ENCODE measurements at regions not wholly inside any gene's neighbourhood (a gene's known extent, or its start where the extent isn't known, plus 50 kb on each side); places are given as distances from the start of the nearest gene placed in this dataset.

DNA sequence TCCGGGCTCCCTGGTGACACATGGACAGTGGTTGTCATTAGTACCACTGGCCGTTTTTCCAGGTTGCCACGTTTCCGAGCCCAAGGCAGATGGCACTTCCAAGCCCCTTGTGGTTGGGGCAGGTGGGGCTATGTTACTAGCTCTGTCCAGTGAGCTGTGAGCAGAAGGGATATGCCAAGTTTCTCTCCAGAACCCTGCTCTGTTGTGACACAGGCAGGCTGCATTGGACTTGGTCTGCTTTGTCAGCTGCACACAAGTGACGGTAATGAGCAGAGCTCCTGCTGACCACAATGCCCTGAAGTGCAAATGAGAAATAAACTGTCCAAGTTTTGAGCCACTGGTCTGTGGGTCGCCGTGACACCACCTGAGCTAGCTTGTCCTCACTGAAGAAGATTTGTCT, 118.8 kb downstream of the GYPC start:
- DNase-seq, result no peak

GRCh38 chr2:126775300-126775985, 119.5 kb downstream of the GYPC start:
- DNase-seq, result no peak

DNA sequence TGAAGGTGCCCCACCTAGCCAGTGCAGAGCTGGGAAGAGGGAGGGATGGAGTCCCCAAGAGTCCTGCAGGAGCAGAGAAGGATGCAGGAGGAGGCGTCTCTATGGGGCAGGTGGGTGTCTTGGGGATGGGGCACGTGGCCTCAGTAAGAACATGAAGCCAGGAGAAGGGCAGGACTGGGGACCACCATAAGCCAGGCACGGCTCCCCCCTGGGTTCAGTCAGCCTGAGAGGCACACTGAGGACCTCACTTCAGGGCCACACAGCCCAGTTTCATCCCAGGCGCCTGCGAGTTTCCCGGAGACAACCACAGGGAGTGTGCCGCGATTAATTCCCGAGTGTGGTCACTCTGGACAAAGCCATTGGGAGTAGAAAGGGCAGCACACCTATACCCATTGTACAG, 120.3 kb downstream of the GYPC start:
- no peak for DNase-seq

DNA sequence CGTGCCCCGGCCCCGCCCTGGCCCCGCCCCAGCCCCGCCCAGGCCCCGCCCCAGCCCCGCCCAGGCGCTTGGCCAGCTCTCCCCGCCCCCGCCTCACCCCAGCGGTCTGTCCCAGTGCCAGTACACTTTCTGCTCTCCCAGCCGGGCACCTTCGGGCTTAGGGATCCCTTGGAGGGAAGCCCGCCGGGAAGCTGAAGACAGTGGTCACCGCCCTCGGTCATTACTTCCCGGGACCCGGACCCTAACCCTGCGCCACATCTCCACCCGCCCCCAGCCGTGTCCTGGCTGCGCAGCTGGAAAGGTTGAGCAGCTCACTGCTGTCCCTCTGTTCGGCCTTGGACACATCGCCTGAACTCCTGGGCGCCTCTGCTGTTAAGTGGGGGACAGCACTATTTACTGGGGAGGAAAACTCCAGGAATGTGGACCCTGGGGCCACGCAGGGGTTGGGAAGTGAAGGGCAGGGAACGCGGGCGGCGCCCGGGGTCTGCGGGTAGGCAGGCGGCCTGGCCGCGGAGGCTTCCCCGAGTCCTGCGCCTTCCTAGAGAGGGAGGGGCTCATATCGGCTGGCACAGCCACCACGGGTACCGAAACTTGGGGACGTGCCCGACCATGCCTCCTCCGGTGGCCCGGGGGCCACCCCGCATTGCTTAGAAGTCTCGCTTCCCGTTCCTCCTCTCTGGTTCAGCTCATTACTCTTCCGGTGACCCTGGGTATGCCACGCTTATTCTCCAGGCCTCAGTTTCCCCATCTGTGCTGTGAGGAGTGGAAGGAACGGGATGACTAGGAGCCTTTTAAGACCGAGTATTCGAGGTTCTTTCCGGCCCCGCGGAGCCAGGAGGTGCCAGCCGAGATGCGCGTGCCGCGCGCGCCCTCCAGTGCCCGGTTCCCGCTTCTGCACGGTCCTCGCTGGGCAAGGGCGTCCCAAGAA, 121.0 kb downstream of the GYPC start:
- peak; percentile 92 for DNase-seq

DNA sequence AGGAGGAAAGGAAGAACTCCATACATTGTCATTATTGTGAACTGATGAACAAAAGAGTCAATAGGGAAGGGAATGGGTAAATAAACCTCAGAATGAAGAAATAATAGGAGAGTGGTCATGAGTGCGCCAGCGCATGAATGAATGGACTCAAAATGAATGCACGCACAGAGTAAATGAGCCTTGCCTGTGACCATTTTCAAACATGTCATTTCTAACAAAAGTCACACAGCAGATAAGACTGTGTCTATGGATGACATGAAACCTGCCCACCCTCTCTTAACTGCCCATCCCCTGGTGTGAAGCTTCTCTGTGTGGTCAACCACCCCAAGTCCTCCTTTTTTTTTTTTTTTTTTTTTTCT, 121.1 kb upstream of the TEX51 start:
- DNase-seq, result no peak

DNA sequence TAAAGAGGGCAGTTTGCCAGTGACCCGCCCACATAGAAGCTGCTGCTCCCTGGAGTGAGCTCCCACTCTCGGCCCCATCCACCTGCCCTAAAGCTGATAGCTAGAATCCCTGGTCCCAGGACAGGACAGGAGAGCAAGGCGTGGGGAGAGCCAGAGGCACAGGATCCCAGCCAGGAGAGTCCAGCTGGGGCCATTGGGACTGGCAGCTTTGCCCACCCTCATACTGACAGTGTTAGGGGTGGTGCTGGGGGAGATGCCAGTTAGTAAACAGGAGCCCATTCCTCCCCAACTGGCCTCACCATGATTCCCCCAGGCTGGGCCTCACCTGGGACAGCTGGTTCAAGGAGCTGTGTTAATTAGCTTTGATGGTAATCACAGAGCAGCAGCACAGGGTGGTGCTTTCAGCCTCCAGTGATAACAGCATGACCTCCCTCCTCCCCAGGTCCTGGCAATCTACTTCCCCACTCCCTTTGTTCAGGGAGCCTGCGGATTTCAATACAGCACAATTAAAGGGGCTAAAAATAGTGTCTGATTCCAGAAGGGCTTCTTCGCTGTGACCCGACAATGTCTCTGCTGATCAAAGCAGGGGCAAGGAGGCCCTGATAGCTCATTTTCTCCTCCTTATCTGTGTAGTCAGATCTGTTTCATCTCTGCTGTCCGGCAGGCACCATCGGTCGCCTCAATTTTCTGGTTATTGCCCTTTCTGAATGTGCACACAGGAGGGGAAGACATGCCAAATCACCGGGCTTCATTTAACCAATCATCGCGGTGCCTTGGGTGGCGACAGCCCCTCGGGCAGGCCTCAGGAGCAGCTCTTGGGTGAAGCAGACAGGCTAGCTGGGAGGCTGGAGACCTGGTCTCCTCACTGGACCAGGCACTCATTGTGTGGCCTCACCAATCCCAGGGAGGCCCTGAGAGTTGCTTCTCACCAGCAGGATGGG, 119.9 kb upstream of the TEX51 start:
- no peak for DNase-seq

- DNase-seq, result no peak
Measured at GRCh38 chr2:126781206-126781605, 117.5 kb upstream of the TEX51 start.

- DNase-seq, result no peak
Measured at GRCh38 chr2:126781806-126782205, 116.9 kb upstream of the TEX51 start.

DNA sequence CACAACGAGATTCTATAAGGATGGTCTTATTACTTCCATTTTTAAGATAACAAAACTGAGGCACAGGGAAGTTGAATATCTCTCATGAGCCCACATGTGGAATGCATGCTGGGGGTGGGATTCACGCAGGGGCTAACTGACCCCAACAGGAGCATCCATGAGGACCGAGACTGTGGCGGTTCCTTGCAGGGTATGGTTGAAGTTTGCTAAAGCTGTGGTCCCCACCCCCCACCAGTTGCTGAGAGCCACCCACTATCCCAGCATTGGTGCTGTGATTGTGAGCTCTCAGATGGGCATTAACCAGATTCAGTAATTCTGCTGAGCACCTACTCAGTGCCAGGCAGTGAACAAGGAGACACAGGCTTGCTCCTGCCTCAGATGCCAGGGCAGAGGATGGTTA, 116.0 kb upstream of the TEX51 start:
- no peak for DNase-seq

DNA sequence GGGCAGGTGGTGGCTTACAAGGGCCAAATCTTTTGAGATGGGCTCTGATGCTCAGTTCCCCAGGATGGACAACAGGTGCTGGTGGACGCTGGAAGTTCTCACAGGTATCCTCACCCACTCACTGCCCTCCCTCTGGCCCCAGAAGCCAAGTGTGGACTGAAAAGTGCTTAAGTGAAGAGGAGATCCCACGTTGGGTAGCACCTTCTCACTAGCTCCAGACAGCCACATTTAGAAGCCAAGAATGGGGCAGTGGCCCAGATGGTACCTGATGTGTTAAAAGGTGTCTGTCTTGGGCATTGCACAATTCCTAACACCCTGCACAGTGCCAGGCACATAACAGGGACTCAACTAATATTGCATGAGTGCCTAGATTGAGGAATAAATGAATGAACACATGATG, 115.3 kb upstream of the TEX51 start:
- no peak for DNase-seq

GRCh38 chr2:126784045-126784444, 114.6 kb upstream of the TEX51 start:
- DNase-seq, result no peak

DNA sequence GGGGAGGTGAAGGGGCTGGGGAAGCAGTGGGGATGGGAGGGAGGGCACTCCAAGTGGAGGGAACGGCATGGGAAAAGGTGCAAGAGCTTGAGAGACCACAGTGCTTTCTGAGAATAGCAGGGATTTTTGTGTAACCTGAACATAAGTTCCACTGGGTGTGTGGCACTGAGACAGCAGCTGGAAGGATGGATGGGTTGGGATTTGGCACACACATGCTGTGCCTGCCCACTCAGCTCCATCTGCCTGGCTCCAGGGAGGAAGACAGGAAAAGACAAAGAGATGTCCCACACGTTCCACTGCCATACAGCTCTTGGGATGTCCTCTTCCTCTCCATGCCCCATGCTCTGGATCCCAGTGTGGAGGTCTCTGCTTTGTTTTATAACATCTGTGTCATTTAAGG, 114.1 kb upstream of the TEX51 start:
- DNase-seq, result no peak

DNA sequence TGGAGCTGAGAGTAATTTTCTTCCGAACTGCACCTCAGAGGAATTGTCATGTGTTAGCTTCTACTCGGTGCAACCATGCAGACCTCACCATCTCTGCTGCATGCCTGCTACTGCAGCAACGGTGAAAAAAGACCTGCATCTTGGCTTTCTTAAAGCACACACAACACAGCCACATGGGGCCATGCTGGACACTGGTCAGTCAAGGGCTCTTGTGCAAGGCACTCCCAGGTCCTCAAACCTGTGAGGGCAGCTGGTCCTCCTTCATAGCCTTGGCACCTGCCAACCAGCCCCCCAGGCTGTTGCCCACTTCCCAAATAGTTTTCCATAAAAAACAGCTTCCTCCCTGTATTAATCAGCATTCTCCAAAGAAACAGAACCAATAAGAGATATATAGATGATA, 113.5 kb upstream of the TEX51 start:
- DNase-seq, result no peak

DNA sequence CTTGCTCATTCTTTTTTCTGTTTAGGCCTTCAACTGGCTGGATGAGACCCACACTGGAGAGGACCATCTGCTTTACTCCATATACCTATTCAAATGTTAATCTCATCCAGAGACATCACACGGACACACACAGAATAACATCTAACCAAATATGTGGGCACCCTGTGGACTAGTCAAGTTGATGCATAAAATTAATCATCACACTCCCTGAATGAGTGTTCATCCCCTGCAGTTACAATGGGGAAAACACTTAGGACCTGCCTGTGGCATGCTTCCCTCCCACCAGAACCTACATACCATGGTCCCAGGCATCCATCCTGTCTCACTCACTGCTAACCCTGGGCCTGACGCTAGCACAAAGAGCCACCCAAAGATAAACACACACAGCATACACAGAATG, 112.8 kb upstream of the TEX51 start:
- DNase-seq, result no peak

GRCh38 chr2:126786765-126787164, 111.9 kb upstream of the TEX51 start:
- no peak for DNase-seq

DNA sequence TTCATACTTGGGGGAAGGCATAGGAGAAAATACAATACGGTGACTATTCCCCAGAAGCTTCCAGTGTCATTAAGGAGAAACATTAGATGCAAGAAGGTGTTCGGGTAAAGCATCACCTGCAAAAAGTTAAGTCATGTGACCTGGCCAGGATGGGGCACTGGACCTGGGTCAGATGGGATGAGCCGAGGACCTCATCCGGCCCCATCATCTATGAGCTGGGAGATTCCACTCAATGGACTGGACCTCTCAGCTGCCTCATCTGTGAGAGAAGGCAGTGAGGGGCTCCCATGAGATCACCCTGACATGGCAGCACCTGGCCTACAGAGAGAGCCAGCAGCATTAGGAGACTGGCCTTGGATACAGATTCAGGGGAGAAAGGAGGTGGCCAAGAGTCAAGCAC, 111.4 kb upstream of the TEX51 start:
- DNase-seq, result no peak

DNA sequence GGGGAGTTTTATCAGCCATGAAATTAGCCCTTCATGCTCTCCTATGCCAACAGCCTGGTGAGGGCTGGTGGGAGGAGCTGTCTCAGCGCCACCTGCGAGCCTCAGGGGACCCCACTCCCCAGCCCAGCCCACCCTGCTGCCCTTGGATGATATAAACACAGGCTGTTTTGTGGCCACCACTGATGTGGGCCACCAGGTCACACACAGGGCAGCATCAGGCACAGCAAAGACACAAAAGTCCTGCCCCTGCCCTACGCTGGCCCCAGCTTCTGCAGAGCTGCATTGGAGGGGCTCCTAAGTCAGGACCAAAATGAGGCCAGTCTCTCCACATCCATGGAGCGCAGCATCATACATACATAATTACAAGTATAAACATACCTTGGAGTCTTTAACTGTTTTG, 110.6 kb upstream of the TEX51 start:
- DNase-seq, result no peak

DNA sequence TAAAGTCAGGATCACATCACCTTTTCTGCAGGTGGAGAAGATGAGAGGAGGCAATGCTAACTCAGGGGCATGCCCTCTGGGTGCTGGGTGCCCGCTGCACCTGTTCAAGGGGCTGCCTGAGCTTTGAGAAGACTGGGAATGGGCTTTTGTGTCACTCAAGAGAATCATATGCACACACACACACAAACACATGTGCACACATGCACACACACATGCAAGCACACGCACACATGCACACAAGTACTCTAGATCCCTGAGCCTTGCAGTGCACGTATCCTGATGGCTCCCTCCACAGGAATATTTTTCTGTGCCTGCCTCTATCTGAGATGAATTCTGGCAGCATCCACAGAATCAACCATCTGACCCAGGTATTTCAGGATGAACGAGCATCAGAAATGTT, 110.0 kb upstream of the TEX51 start:
- DNase-seq, result no peak

DNA sequence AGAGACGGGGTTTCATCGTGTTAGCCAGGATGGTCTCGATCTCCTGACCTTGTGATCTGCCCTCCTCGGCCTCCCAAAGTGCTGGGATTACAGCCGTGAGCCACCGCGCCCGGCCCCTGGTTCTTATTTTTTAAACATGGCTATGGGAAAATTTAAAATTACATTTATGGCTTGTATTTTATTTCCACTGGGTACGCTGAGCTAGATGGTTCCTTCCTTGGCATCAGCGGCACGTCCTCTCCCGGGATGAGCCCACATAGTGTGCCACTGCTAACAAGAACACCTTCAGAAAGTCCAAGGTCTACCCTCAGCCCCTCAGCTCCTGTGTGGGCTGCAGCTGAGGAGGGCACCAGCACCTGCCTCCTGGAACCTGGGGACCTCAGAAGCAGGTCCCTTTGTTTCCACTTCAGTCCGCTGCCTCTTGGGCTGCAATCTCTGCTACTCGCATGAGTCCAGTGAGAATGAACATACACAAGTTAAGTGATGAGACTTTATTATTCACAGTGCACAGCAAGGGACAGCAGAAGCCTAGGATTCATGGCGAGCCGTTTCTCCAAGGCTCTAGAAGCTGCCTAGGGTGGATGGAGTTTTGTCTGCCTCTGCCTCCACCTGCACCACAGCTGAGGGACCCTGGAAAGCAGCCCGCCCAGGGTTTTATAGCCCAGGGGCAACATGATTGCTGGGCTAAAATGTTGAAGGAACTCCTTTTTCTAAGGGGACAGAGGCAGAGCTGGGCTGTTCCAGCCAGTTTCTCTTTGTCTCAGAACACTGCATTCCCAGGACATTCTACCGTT, 107.5 kb upstream of the TEX51 start:
- peak; percentile 8 for DNase-seq

DNA sequence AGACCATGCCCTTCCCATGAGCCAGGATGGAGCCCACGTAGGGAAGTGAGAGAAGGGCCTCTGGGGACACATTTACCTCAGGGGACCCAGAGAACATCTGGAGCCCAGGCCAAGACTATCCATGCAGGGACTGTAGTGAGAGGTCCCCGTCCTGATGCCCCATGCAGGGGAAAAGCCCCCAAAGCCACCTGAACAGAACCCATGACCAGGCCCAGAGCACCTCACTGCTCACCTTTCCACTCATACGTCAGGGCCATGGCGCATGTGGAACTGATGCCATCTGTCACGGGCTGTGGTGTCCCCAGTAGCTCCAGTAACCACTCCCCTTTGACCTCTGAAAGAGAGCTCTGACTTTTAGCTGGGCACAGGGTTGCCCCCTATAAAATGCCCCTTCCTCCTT, 106.5 kb upstream of the TEX51 start:
- peak; percentile 25 for DNase-seq

GRCh38 chr2:126792993-126793392, 105.7 kb upstream of the TEX51 start:
- peak; percentile 8 for DNase-seq

GRCh38 chr2:126793885-126794613, 104.6 kb upstream of the TEX51 start:
- peak; percentile 28 for DNase-seq
